OCI-LY7 (cell line): ENCODE measurements at regions not wholly inside any gene's neighbourhood (a gene's known extent, or its start where the extent isn't known, plus 50 kb on each side); places are given as distances from the start of the nearest gene placed in this dataset.
"Not testable (repeated sequence)": the region's sequence is repeated elsewhere in the genome, so short reads cannot be mapped to it uniquely, and the experiment has no call there.

Experiments
- BruUV-seq: library from RNA; stranded (reverse); fragments of 400-500 nt; replicated peaks from 2 replicates; lab custom pipeline; 2021; lab: Mats Ljungman, UMichigan
- CTCF ChIA-PET: fragments of 300-600 bp; sonication (Branson Sonifier 250); formaldehyde crosslinking; loops from one replicate; lab custom pipeline; 2022; ENCODE audit warnings: antibody characterized with exemption; ENCODE audit not compliant: unreplicated experiment; lab: Charles Lee
- POLR2A ChIA-PET: fragments of 300-600 bp; sonication (Branson Sonifier 250); formaldehyde crosslinking; loops from one replicate; lab custom pipeline; 2022; ENCODE audit warnings: antibody characterized with exemption; lab: Charles Lee
- DNase-seq: peaks from one replicate; pipeline ENCODE4 v3.0.0-alpha.2; 2015; ENCODE audit warnings: low spot score
- H2AFZ ChIP-seq: fragments of 200-600 bp; sonication (generic), shearing (Covaris generic); 2 replicates; pipeline ENCODE4 v1.6.1; 2014; ENCODE audit warnings: mild to moderate bottlenecking, antibody characterized with exemption, low read length, moderate library complexity
- H3K27ac ChIP-seq: fragments of 200-600 bp; sonication (generic); 2 replicates; pipeline ENCODE4 v1.5.1; 2014; ENCODE audit warnings: mixed run types, low read depth, mild to moderate bottlenecking, moderate library complexity, low read length, inconsistent platforms; ENCODE audit not compliant: poor library complexity, severe bottlenecking
- H3K36me3 ChIP-seq: fragments of 200-600 bp; sonication (generic); 2 replicates; pipeline ENCODE4 v1.6.1; 2014; ENCODE audit warnings: mild to moderate bottlenecking, antibody characterized with exemption, low read length, moderate library complexity, mixed read lengths; ENCODE audit not compliant: insufficient read depth
- H3K4me1 ChIP-seq: fragments of 200-600 bp; sonication (generic); 2 replicates; pipeline ENCODE4 v1.5.1; 2014; ENCODE audit warnings: mild to moderate bottlenecking, low read length; ENCODE audit not compliant: insufficient read depth, poor library complexity, severe bottlenecking
- H3K4me2 ChIP-seq: fragments of 200-600 bp; sonication (generic); 2 replicates; pipeline ENCODE4 v1.6.1; 2014; ENCODE audit warnings: mild to moderate bottlenecking, low read length
- H3K4me3 ChIP-seq: fragments of 200-600 bp; sonication (generic); 2 replicates; pipeline ENCODE4 v1.5.1; 2014; ENCODE audit warnings: mild to moderate bottlenecking, low read depth, low read length; ENCODE audit not compliant: poor library complexity, severe bottlenecking
- H3K79me2 ChIP-seq: fragments of 200-600 bp; sonication (generic); 2 replicates; pipeline ENCODE4 v1.6.1; 2016; ENCODE audit warnings: low read depth, mild to moderate bottlenecking, low read length, moderate library complexity, mixed read lengths; ENCODE audit not compliant: insufficient read depth
- H3K9me2 ChIP-seq: fragments of 200-600 bp; sonication (generic); 2 replicates; pipeline ENCODE4 v1.6.1; 2016; ENCODE audit warnings: mild to moderate bottlenecking, low read length, mixed read lengths; ENCODE audit not compliant: insufficient read depth
- H3K9me3 ChIP-seq: fragments of 200-600 bp; sonication (generic); 2 replicates; pipeline ENCODE4 v1.6.1; 2014; ENCODE audit warnings: mild to moderate bottlenecking, mixed run types, low read length, mixed read lengths
- H4K20me1 ChIP-seq: fragments of 200-600 bp; sonication (generic); 2 replicates; pipeline ENCODE4 v1.6.1; 2014; ENCODE audit warnings: mild to moderate bottlenecking, antibody characterized with exemption, low read length, moderate library complexity, mixed read lengths; ENCODE audit not compliant: insufficient read depth
- EZH2phosphoT487 ChIP-seq: fragments of 200-600 bp; sonication (generic); IDR thresholded peaks from 2 replicates; pipeline ENCODE4 v1.6.1; 2018; ENCODE audit warnings: low read depth, borderline replicate concordance, mild to moderate bottlenecking, mixed run types, antibody characterized with exemption, low read length, moderate library complexity, mixed read lengths
- intact Hi-C: fragments of 100-400 bp; cut with micrococcal nuclease; formaldehyde crosslinking; loops from one replicate; pipeline ENCODE4 v1.10.0; 2022; ENCODE audit not compliant: unreplicated experiment
- TF ChIP-seq, protein P1 (sequence below): fragments of 200-600 bp; sonication (generic); conservative IDR thresholded peaks from 2 replicates; pipeline ENCODE4 v1.5.1; 2014; ENCODE audit warnings: mild to moderate bottlenecking, antibody characterized with exemption, low read length, moderate library complexity, mixed read lengths

DNA sequence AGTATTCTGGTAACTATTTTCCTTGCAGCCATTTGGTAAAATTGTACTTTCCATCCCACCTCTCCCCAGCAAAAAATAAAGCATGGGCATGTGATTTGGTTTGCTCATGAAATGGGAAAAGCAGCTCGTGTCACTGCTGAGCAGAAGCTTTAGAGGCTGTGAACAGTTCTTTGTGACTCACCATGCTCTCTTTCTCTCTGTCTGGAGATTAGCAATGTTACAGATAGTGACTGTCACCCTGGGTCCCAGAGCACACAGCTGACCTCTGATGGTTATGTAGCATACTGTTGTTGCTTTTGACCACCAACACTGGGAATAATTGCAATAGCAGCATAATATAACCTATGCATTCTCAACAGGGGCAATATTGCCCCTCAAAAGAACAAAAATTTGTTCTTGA, 70.6 kb downstream of the RGS2 start:
- no peaks in the 10 kb centered on the region for H4K20me1 ChIP-seq
- H3K9me2 ChIP-seq, result no peaks in the 10 kb centered on the region
- no peak overlapping the region for H3K27ac ChIP-seq
- no peak for TF ChIP-seq EZH2phosphoT487
- TF ChIP-seq, protein P1, sequence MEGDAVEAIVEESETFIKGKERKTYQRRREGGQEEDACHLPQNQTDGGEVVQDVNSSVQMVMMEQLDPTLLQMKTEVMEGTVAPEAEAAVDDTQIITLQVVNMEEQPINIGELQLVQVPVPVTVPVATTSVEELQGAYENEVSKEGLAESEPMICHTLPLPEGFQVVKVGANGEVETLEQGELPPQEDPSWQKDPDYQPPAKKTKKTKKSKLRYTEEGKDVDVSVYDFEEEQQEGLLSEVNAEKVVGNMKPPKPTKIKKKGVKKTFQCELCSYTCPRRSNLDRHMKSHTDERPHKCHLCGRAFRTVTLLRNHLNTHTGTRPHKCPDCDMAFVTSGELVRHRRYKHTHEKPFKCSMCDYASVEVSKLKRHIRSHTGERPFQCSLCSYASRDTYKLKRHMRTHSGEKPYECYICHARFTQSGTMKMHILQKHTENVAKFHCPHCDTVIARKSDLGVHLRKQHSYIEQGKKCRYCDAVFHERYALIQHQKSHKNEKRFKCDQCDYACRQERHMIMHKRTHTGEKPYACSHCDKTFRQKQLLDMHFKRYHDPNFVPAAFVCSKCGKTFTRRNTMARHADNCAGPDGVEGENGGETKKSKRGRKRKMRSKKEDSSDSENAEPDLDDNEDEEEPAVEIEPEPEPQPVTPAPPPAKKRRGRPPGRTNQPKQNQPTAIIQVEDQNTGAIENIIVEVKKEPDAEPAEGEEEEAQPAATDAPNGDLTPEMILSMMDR, result no peak
- ChIA-PET CTCF (no interaction called here), POLR2A (no interaction called here)
- BruUV-seq, result no TSS peak
- intact Hi-C loops, result no loop called here
- H3K4me3 ChIP-seq, result no peak overlapping the region
- H2AFZ ChIP-seq, result no peak overlapping the region
- no peak overlapping the region for H3K4me2 ChIP-seq
- H3K9me3 ChIP-seq, result no peaks in the 10 kb centered on the region
- no peak for DNase-seq
- H3K36me3 ChIP-seq, result no peaks in the 10 kb centered on the region
- no peaks in the 10 kb centered on the region for H3K79me2 ChIP-seq
- H3K4me1 ChIP-seq, result no peaks in the 10 kb centered on the region

DNA sequence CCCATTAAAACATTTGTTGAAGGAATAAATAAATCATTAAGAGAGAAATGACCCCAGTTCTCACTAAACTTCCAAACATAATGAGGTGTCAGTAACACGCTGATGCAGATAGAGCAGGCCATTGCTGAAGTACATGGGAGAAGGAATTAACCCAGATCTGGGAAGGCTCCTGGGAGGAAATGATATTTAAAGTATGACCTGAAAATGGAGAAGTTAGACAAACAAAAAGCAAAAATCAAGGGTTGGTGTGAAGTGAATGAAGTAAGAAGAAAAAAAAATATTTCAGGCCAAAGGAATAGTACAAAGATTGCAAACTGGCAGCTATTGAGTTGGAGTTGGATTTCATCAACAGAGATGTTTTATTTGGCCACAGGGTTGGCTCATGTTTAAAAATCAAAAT, 71.4 kb downstream of the RGS2 start:
- H3K4me2 ChIP-seq, result no peak overlapping the region
- H3K79me2 ChIP-seq, result no peaks in the 10 kb centered on the region
- ChIA-PET POLR2A (no interaction called here), CTCF (no interaction called here)
- no peaks in the 10 kb centered on the region for H4K20me1 ChIP-seq
- H3K4me3 ChIP-seq, result no peak overlapping the region
- no TSS peak for BruUV-seq
- TF ChIP-seq EZH2phosphoT487, result no peak
- TF ChIP-seq, protein P1, result no peak
- H3K4me1 ChIP-seq, result no peaks in the 10 kb centered on the region
- intact Hi-C loops, result no loop called here
- DNase-seq, result no peak
- H3K27ac ChIP-seq, result no peak overlapping the region
- H2AFZ ChIP-seq, result no peak overlapping the region
- H3K9me3 ChIP-seq, result no peaks in the 10 kb centered on the region
- no peaks in the 10 kb centered on the region for H3K9me2 ChIP-seq
- H3K36me3 ChIP-seq, result no peaks in the 10 kb centered on the region

DNA sequence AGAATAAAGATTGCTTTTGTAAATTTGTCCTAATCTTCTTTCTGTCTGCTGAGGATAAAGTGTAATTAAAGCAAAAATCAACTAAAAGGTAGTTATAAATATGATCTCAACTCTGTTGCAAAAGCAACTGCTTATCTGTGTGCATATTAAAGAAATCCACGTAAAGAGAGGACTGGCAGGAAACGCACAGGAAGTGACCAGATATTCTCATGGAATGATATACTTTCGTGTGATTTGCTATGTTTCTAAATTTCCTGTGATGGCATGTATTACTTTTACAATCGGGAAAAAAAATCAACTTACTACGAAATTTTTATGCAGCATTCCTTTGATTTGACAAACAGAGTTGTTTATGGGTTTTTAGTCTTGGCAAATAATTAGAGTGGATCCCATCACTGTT, 75.4 kb downstream of the RGS2 start:
- CTCF ChIA-PET, result no interaction called here
- TF ChIP-seq, protein P1, result no peak
- no peak for TF ChIP-seq EZH2phosphoT487

DNA sequence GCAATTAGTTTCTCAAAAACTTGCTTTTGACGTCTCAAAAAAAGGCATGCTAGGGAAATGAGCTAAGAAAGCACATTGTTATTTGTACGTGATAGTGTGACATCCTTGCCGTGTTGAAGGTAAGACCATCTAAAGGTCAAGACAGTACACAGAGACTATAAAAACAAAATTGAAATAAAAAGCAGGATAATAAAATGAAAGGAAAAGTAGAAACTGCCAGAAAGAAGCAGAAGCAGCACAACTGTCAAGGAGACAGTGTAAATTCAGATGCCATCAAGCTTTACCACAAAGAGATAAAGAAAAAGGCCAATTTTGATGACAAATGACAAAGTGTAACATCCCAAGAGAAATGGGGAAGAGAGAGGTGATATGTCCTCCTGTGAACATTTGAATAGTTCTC, 76.5 kb downstream of the RGS2 start:
- H3K4me3 ChIP-seq, intact Hi-C loops, POLR2A ChIA-PET, H3K4me1 ChIP-seq, H3K4me2 ChIP-seq, H3K36me3 ChIP-seq, CTCF ChIA-PET, DNase-seq, H3K9me2 ChIP-seq, BruUV-seq, H3K9me3 ChIP-seq, H3K79me2 ChIP-seq, H2AFZ ChIP-seq, H4K20me1 ChIP-seq, H3K27ac ChIP-seq: not testable (repeated sequence)

More for the DNA sequence above, 75.4 kb downstream of the RGS2 start:
- POLR2A ChIA-PET, result no interaction called here
- intact Hi-C loops, result no loop called here
- H3K27ac ChIP-seq, result no peak overlapping the region
- H2AFZ ChIP-seq, result no peak overlapping the region
- no peak for DNase-seq
- no peak overlapping the region for H3K4me2 ChIP-seq
- H3K9me3 ChIP-seq, result no peaks in the 10 kb centered on the region
- no peak overlapping the region for H3K4me3 ChIP-seq
- BruUV-seq, result no TSS peak
- no peaks in the 10 kb centered on the region for H3K9me2 ChIP-seq
- H3K36me3 ChIP-seq, result no peaks in the 10 kb centered on the region
- no peaks in the 10 kb centered on the region for H3K4me1 ChIP-seq
- H4K20me1 ChIP-seq, result no peaks in the 10 kb centered on the region
- no peaks in the 10 kb centered on the region for H3K79me2 ChIP-seq
